WERI-Rb-1 (cell line): ENCODE measurements at regions not wholly inside any gene's neighbourhood (a gene's known extent, or its start where the extent isn't known, plus 50 kb on each side); places are given as distances from the start of the nearest gene placed in this dataset.

ENCODE experiments used
- DNase-seq: peaks from one replicate; pipeline ENCODE4 v3.0.0-alpha.2; 2020
- H3K27ac ChIP-seq: fragments of 250-450 bp; sonication (Bioruptor Pico); 2 replicates; pipeline ENCODE4 v1.5.1; 2020; ENCODE audit warnings: mild to moderate bottlenecking, moderate library complexity
- H3K27me3 ChIP-seq: fragments of 250-450 bp; sonication (Bioruptor Pico); 2 replicates; pipeline ENCODE4 v1.5.1; 2021; ENCODE audit warnings: mild to moderate bottlenecking, low read depth, moderate library complexity; ENCODE audit not compliant: insufficient read depth, severe bottlenecking
- H3K36me3 ChIP-seq: fragments of 250-450 bp; sonication (Bioruptor Pico); 2 replicates; pipeline ENCODE4 v1.5.1; 2020; ENCODE audit warnings: mild to moderate bottlenecking, moderate library complexity
- H3K4me3 ChIP-seq: 2 replicates; pipeline ENCODE4 v1.5.1; 2011; ENCODE audit warnings: low read depth, mild to moderate bottlenecking, control low read depth, low read length
- H3K9me3 ChIP-seq: fragments of 250-450 bp; sonication (Bioruptor Pico); 2 replicates; pipeline ENCODE4 v1.5.1; 2021; ENCODE audit warnings: mild to moderate bottlenecking, moderate library complexity; ENCODE audit not compliant: severe bottlenecking
- CTCF ChIP-seq: IDR thresholded peaks from 2 replicates; pipeline ENCODE4 v1.5.1; 2011; ENCODE audit warnings: low read depth, mild to moderate bottlenecking, control low read depth, inconsistent platforms, low read length

DNA sequence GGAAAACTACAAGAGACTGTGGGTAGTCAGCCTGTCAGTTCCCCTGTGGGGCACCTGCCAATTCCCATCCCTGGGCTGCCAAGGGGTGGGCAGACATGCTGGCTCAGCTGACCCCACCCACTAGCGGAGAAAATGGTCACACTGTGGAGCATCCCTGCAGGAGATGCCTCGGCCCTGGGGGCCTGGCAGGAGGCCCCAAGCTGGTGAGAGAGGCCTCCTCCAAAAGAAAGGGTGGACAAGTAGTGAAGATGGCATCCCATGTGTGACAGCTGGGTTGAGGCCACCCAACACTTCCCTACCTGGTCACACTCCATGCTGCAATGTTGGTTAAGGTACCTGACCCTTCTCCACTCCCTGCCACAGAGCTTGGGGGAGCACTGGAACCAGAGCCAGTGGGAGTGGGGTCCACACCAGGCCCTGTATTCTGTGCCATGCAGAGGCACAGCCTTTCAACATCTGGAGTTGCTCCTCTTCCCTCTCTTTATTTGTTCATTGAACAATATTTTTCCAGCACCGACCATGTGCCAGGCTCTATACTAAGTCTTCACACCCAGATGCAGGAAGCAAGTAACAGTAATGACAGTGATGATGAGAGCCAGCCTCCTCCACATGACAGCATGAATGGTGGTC is 59.5 kb downstream of the KLHDC7A start:
- H3K27ac ChIP-seq: no peak overlapping the region
- DNase-seq: no peak
- H3K4me3 ChIP-seq: no peak overlapping the region
- peaks cover 4% of the 10 kb centered on the region for H3K9me3 ChIP-seq
- peaks cover 2% of the 10 kb centered on the region for H3K27me3 ChIP-seq
- no peaks in the 10 kb centered on the region for H3K36me3 ChIP-seq
- TF ChIP-seq CTCF: no peak

DNA sequence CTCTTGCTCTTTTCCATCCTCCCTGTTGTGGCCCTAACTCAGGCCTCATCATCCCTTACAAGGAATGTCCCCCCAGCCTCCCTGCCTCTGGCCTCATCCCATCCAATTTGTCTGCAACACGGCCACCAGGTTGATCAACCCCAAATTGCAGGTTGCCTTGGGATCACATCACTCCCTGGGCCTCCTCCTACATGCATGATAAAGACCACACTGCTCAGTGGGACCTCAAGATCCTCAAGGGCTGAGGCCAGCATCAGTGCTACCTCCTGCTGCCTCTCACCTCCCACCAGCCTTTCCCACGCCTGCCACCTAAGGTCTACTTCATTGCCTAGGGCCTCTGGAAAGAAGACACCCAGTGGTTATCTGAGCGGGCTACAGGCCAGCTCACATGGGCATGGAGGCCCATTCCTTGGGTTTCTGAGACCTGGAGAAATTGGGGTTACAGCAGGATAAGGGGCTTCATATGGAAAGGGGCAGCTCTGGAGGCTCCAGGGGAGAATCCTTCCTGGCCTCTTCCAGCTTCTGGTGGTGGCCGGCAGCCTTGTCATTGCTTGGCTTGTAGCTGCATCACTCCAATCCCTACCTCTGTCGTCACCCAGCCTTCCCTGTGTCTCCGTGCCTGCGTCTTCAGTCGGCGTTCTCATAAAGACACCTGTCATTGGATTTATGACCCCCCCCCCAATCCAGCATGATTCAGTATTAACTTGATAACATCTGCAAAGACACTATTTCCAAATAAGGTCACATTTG is 60.5 kb downstream of the KLHDC7A start:
- no peak for TF ChIP-seq CTCF
- H3K27me3 ChIP-seq: peaks cover 2% of the 10 kb centered on the region
- no peak overlapping the region for H3K4me3 ChIP-seq
- no peak overlapping the region for H3K27ac ChIP-seq
- peaks cover 4% of the 10 kb centered on the region for H3K9me3 ChIP-seq
- no peak for DNase-seq
- no peaks in the 10 kb centered on the region for H3K36me3 ChIP-seq

GRCh38 chr1:18542351-18542750 is 61.6 kb downstream of the KLHDC7A start:
- TF ChIP-seq CTCF: no peak
- DNase-seq: no peak

DNA sequence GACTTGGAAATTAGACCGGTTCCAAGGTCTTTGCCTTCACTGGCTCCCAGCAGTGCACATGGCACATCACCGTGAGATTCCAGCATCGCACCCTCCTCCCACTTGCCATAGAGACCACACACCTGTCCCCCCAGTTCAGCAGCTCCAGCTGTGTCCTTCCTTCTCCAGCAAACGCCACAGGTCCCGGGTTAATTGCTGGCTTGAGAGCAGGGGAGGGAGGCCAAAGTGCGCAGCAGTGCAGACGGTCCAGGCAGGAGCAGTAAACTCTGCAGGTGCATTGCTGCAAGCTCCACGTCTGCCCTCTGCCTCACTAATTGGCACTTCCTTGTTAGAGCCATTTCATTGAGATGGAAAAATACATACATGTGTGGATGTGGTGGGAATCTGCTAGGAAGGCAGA is 65.3 kb downstream of the KLHDC7A start:
- Histone ChIP-seq H3K36me3 (no peaks in the 10 kb centered on the region), H3K27ac (no peak overlapping the region), H3K4me3 (no peak overlapping the region), H3K27me3 (no peaks in the 10 kb centered on the region), H3K9me3 (peaks cover 4% of the 10 kb centered on the region)
- DNase-seq: no peak
- TF ChIP-seq CTCF: no peak

More at GRCh38 chr1:18542351-18542750, 61.6 kb downstream of the KLHDC7A start:
- Histone ChIP-seq H3K4me3 (no peak overlapping the region), H3K36me3 (no peaks in the 10 kb centered on the region), H3K27ac (no peak overlapping the region), H3K27me3 (peaks cover 1% of the 10 kb centered on the region), H3K9me3 (peaks cover 4% of the 10 kb centered on the region)

DNA sequence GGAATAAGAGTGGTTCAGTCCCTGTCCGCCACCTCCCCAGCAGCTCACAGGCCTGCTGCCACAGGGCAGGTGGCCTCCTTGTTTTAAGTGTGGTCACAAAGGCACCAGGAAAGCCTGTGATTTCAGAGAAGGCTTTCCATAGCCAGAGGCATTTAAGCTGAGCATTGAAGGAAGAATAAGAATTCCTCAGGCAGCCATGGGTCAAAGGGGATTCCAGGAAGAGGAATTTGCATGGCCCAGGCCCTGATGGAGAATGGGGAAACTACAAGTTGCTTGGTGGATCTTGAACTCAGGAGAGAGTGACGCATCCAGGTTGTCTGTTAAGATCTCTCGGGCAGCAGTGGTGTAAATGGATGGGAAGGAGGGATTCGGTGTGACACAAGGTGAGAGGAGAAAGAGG is 66.7 kb downstream of the KLHDC7A start:
- peaks cover 4% of the 10 kb centered on the region for H3K9me3 ChIP-seq
- no peaks in the 10 kb centered on the region for H3K36me3 ChIP-seq
- TF ChIP-seq CTCF: no peak
- no peak overlapping the region for H3K4me3 ChIP-seq
- H3K27ac ChIP-seq: no peak overlapping the region
- no peak for DNase-seq
- no peaks in the 10 kb centered on the region for H3K27me3 ChIP-seq
